Right lobe of liver (tissue), 6 donors: ENCODE measurements at regions not wholly inside any gene's neighbourhood (a gene's known extent, or its start where the extent isn't known, plus 50 kb on each side); places are given as distances from the start of the nearest gene placed in this dataset.

ENCODE experiments used
- ATAC-seq, 4 donors: fragments of 200-7000 bp; cut with Tn5 transposase; one replicate each; pipeline ENCODE4 v1.9.1; 2020; ENCODE audit warnings: mild to moderate bottlenecking in 4 of 4, moderate library complexity in 4 of 4
- DNase-seq, 3 donors: peaks; one replicate each; pipeline ENCODE4 v3.0.0-alpha.2; 2020
- H3K27ac ChIP-seq, 3 donors: fragments of 200-600 bp; one replicate each; pipeline ENCODE4 v1.8.0; 2022
- H3K27me3 ChIP-seq, 2 donors: fragments of 200-600 bp; one replicate each; pipeline ENCODE4 v1.8.0; 2022
- H3K36me3 ChIP-seq, 4 donors: fragments of 200-600 bp; sonication (generic) in 1 of 4; one replicate each; pipeline versions ENCODE4 v1.5.1 to v1.8.0; 2017 to 2022; ENCODE audit warnings: control low read depth in 1 of 4
- H3K4me1 ChIP-seq, 4 donors: fragments of 200-600 bp; sonication (generic) in 1 of 4; one replicate each; pipeline versions ENCODE4 v1.5.1 to v1.8.0; 2017 to 2022; ENCODE audit warnings: control low read depth in 1 of 4
- H3K4me3 ChIP-seq, 3 donors: fragments of 200-600 bp; one replicate each; pipeline ENCODE4 v1.8.0; 2022
- H3K9me3 ChIP-seq, 4 donors: fragments of 200-600 bp; sonication (generic) in 1 of 4; one replicate each; pipeline versions ENCODE4 v1.5.1 to v1.8.0; 2017 to 2022; ENCODE audit warnings: control low read depth in 1 of 4
- POLR2A ChIP-seq: fragments of 450-650 bp; IDR thresholded peaks from one replicate; pipeline ENCODE4 v1.6.1; 2017; ENCODE audit warnings: antibody characterized with exemption, mild to moderate bottlenecking
- WGBS: methylation state at CpG from one replicate; pipeline ENCODE4 v1.1.6; 2018; ENCODE audit warnings: low coverage, low lambda C conversion rate; ENCODE audit not compliant: insufficient coverage; ENCODE audit errors: missing lambda C conversion rate; 5-methylcytosine and 5-hydroxymethylcytosine counted together
- intact Hi-C, 2 donors: fragments of 100-400 bp; cut with DNase I; formaldehyde crosslinking; loops; one replicate each; pipeline versions ENCODE4 v1.11.2 to v1.14.1; 2022
- TF ChIP-seq, protein P1 (sequence below), 4 donors: fragments of 200-600 bp in 3 of 4; fragments of 450-650 bp in 1 of 4; IDR thresholded peaks; one replicate each; pipeline versions ENCODE4 v1.5.1 to v1.8.0; 2016 to 2022; ENCODE audit warnings: antibody characterized with exemption in 4 of 4, mild to moderate bottlenecking in 2 of 4
- donor health status: DM: no; HTN: yes; CAD: no.
- donor health status: DM: no; HTN: no; CAD: no.
- donor health status: DM: no; HTN: no; CAD: no.
- donor health status: DM: no; HTN: yes; CAD: no.
- donor health status: DM: no; HTN: yes; CAD: no.

DNA sequence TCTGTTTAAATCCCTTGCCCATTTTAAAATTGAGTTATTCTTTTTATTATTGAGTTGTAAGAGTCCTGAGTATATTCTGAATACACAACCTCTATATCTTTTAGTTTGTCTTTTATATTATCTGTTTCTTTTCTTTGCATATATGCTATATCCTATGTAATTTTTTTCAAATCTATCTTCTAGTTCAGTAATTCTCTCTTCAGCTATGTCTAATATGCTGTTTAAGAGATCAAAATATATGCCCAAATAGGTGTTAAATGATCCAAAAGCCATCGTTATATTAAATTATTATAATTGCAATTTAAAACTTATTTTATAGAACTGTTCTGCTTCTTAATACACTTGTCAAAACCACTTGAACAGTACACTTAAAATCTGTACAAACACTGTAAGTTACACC lies 107.4 kb upstream of the TSPAN5 start:
- no peak overlapping the region for H3K4me3 ChIP-seq
- H3K27me3 ChIP-seq, result no peaks in the 10 kb centered on the region
- H3K9me3 ChIP-seq, result no peaks in the 10 kb centered on the region
- H3K4me1 ChIP-seq, result no peaks in the 10 kb centered on the region
- 45% methylated on average over 1 of the region's 1 CpG for WGBS
- TF ChIP-seq, protein P1, sequence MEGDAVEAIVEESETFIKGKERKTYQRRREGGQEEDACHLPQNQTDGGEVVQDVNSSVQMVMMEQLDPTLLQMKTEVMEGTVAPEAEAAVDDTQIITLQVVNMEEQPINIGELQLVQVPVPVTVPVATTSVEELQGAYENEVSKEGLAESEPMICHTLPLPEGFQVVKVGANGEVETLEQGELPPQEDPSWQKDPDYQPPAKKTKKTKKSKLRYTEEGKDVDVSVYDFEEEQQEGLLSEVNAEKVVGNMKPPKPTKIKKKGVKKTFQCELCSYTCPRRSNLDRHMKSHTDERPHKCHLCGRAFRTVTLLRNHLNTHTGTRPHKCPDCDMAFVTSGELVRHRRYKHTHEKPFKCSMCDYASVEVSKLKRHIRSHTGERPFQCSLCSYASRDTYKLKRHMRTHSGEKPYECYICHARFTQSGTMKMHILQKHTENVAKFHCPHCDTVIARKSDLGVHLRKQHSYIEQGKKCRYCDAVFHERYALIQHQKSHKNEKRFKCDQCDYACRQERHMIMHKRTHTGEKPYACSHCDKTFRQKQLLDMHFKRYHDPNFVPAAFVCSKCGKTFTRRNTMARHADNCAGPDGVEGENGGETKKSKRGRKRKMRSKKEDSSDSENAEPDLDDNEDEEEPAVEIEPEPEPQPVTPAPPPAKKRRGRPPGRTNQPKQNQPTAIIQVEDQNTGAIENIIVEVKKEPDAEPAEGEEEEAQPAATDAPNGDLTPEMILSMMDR (IDR thresholded peaks at IDR 0.05), result no peak
- TF ChIP-seq POLR2A, result no peak
- no peak overlapping the region for H3K27ac ChIP-seq
- intact Hi-C loops, result no loop called here
- H3K36me3 ChIP-seq, result no peaks in the 10 kb centered on the region
- ATAC-seq (no peak), DNase-seq (no peak)

DNA sequence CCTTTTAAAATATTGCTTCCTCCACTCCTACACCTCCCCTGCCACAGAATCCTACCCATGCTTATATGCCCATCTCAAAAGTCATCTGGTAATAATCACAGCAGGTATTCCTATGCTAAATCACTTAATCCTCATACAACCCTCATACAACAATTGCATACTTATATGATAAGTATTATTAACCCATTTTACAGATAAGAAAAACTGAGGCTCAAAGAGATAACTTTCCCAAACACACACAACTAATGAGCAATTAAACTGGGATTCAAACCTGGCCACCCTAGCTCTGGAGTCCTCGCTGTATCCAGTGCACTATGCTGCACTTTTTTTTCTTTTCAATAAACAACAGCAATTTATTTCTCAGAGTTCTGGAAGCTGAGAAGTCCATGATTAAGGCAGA lies 99.8 kb upstream of the TSPAN5 start:
- no peak overlapping the region for H3K27ac ChIP-seq
- intact Hi-C loops, result no loop called here
- 94% methylated on average over 1 of the region's 1 CpG for WGBS
- no peak for TF ChIP-seq POLR2A
- TF ChIP-seq, protein P1 (IDR thresholded peaks at IDR 0.05), result no peak
- no peaks in the 10 kb centered on the region for H3K9me3 ChIP-seq
- H3K27me3 ChIP-seq, result no peaks in the 10 kb centered on the region
- DNase-seq (no peak), ATAC-seq (no peak)
- no peaks in the 10 kb centered on the region for H3K36me3 ChIP-seq
- H3K4me3 ChIP-seq, result no peak overlapping the region
- H3K4me1 ChIP-seq, result no peaks in the 10 kb centered on the region

DNA sequence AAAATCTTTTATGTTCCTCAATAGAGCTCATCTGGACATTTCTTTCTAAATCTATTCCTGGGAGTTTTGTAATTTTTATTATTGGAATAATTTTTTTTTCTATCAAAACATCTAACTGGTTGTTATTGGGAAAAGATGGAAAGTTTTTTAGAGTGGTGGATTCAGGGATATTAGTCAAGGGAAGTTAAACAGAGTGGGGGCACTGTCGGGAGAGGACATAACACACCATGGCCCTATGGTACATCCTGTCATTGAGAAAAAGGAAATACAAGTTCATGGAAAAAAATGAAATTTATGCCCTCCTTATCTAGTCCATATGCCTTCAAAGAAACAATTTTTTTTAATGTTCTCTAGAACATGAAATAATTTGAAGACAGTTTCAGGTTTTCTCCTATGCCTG lies 96.3 kb upstream of the TSPAN5 start:
- DNase-seq (no peak), ATAC-seq (peak in 1 of 4 donors; percentile 45)
- TF ChIP-seq POLR2A, result no peak
- TF ChIP-seq, protein P1 (IDR thresholded peaks at IDR 0.05), result no peak
- Histone ChIP-seq H3K9me3 (no peaks in the 10 kb centered on the region), H3K4me3 (no peak overlapping the region), H3K4me1 (no peaks in the 10 kb centered on the region), H3K27me3 (no peaks in the 10 kb centered on the region), H3K36me3 (no peaks in the 10 kb centered on the region), H3K27ac (no peak overlapping the region)
- WGBS, result 61% methylated on average over 1 of the region's 1 CpG
- intact Hi-C loops, result no loop called here

DNA sequence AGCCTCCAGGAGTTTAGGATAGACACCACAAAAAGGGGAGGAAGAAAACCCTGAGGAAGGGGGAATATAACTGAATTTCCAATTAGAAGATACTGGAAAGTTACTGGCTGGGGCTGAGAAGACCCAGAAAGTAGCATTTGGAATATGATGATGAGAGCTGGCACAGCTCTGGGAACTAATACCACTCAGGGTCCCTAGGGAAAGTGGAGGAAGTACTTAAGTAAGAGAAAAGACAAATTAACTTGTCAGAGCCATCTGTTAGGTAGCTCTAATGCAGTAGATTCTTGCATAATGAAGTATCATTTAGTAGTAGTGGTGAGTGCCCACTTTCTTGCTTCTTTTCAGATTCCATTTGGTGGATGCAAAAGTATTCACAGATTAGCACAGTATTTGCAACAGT lies 90.8 kb upstream of the TSPAN5 start:
- intact Hi-C loops, result no loop called here
- ATAC-seq, result no peak

DNA sequence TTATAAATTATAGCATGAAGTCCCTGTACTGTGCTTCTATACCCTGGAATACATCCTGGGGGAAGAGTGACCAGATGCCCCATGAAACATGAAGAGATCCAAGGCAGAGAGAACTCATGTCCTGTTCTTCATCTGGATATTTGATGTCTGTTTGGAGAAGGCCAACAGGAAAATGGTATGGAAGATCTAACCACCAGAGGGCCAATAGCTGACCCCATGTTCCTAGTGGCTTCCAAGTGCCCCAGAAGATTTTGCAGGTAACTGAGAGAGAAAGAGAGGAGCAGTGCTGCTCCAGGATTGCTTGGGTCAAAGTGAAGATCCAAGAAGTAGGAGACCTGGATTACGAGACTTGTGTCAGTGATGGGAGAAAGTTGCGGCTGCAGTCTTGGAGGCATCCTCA lies 90.2 kb upstream of the TSPAN5 start:
- no peaks in the 10 kb centered on the region for H3K4me1 ChIP-seq
- ATAC-seq, result no peak
- no peak overlapping the region for H3K4me3 ChIP-seq
- no peaks in the 10 kb centered on the region for H3K36me3 ChIP-seq
- no peaks in the 10 kb centered on the region for H3K9me3 ChIP-seq
- H3K27me3 ChIP-seq, result no peaks in the 10 kb centered on the region
- intact Hi-C loops, result no loop called here
- DNase-seq, result no peak
- TF ChIP-seq POLR2A, result no peak
- TF ChIP-seq, protein P1 (IDR thresholded peaks at IDR 0.05), result no peak
- no peak overlapping the region for H3K27ac ChIP-seq
- 94% methylated on average over 2 of the region's 2 CpGs for WGBS

More for the DNA sequence above, 90.8 kb upstream of the TSPAN5 start:
- no peak for DNase-seq
- no peaks in the 10 kb centered on the region for H3K4me1 ChIP-seq
- no peaks in the 10 kb centered on the region for H3K9me3 ChIP-seq
- H3K36me3 ChIP-seq, result no peaks in the 10 kb centered on the region
- H3K4me3 ChIP-seq, result no peak overlapping the region
- no peaks in the 10 kb centered on the region for H3K27me3 ChIP-seq
- H3K27ac ChIP-seq, result no peak overlapping the region
- no peak for TF ChIP-seq POLR2A
- TF ChIP-seq, protein P1 (IDR thresholded peaks at IDR 0.05), result no peak
